Colonic mucosa (tissue), 4 donors: ENCODE measurements at regions not wholly inside any gene's neighbourhood (a gene's known extent, or its start where the extent isn't known, plus 50 kb on each side); places are given as distances from the start of the nearest gene placed in this dataset.

Experiments used
- DNase-seq: peaks from one replicate; pipeline ENCODE4 v3.0.0-alpha.2; 2020
- H3K27ac ChIP-seq: fragments of 200-600 bp; one replicate; pipeline ENCODE4 v1.8.0; 2021
- H3K27me3 ChIP-seq: fragments of 200-600 bp; one replicate; pipeline ENCODE4 v1.8.0; 2021
- H3K36me3 ChIP-seq: fragments of 200-600 bp; one replicate; pipeline ENCODE4 v1.8.0; 2021
- H3K4me1 ChIP-seq: fragments of 200-600 bp; one replicate; pipeline ENCODE4 v1.8.0; 2021; ENCODE audit warnings: mild to moderate bottlenecking
- H3K4me3 ChIP-seq: fragments of 200-600 bp; one replicate; pipeline ENCODE4 v1.8.0; 2021
- H3K9ac ChIP-seq, 2 donors: one replicate each; pipeline ENCODE4 v1.7.0; 2013; ENCODE audit warnings: control low read depth in 2 of 2, low read depth in 2 of 2, low read length in 2 of 2
- H3K9me3 ChIP-seq: fragments of 200-600 bp; one replicate; pipeline ENCODE4 v1.8.0; 2021
- CTCF ChIP-seq: fragments of 200-600 bp; IDR thresholded peaks from one replicate; pipeline ENCODE4 v1.8.0; 2022; ENCODE audit warnings: antibody characterized with exemption, mild to moderate bottlenecking
- intact Hi-C: fragments of 100-400 bp; cut with DNase I; formaldehyde crosslinking; loops from one replicate; pipeline ENCODE4 v1.14.1; 2022
- donor health status: healthy.
- donor health status: DM: no; HTN: no; CAD: no.
- donor health status: DM: no; HTN: no; CAD: no.

- no peaks in the 10 kb centered on the region for H3K9me3 ChIP-seq
- no peaks in the 10 kb centered on the region for H3K27me3 ChIP-seq
- H3K27ac ChIP-seq, result no peak overlapping the region
- no peak for DNase-seq
- H3K36me3 ChIP-seq, result no peaks in the 10 kb centered on the region
- no peak overlapping the region for H3K4me3 ChIP-seq
- no peaks in the 10 kb centered on the region for H3K4me1 ChIP-seq
- intact Hi-C loops, result no loop called here
- TF ChIP-seq CTCF, result no peak
- no peak overlapping the region for H3K9ac ChIP-seq
These were observed 1112.1 kb upstream of the PRKX start for GRCh38 chrX:4825550-4825949.

- Histone ChIP-seq H3K9me3 (no peaks in the 10 kb centered on the region), H3K36me3 (no peaks in the 10 kb centered on the region), H3K4me3 (no peak overlapping the region), H3K27ac (no peak overlapping the region), H3K27me3 (no peaks in the 10 kb centered on the region), H3K4me1 (no peaks in the 10 kb centered on the region), H3K9ac (no peak overlapping the region)
- intact Hi-C loops, result no loop called here
- TF ChIP-seq CTCF, result no peak
- no peak for DNase-seq
These were observed 1096.1 kb upstream of the PRKX start for GRCh38 chrX:4809571-4809970.

GRCh38 chrX:4805502-4805901, 1092.1 kb upstream of the PRKX start:
- H3K9me3 ChIP-seq, result no peaks in the 10 kb centered on the region
- H3K9ac ChIP-seq, result no peak overlapping the region
- DNase-seq, result no peak
- H3K4me1 ChIP-seq, result no peaks in the 10 kb centered on the region
- H3K4me3 ChIP-seq, result no peak overlapping the region
- H3K36me3 ChIP-seq, result no peaks in the 10 kb centered on the region
- no peak overlapping the region for H3K27ac ChIP-seq
- H3K27me3 ChIP-seq, result no peaks in the 10 kb centered on the region
- intact Hi-C loops, result no loop called here
- TF ChIP-seq CTCF, result no peak

- no peak overlapping the region for H3K4me3 ChIP-seq
- H3K4me1 ChIP-seq, result no peaks in the 10 kb centered on the region
- H3K9me3 ChIP-seq, result no peaks in the 10 kb centered on the region
- no peak overlapping the region for H3K27ac ChIP-seq
- no peak overlapping the region for H3K9ac ChIP-seq
- TF ChIP-seq CTCF, result no peak
- no peak for DNase-seq
- intact Hi-C loops, result no loop called here
- H3K27me3 ChIP-seq, result no peaks in the 10 kb centered on the region
- no peaks in the 10 kb centered on the region for H3K36me3 ChIP-seq
These were observed 1087.3 kb upstream of the PRKX start for GRCh38 chrX:4800756-4801155.

- Histone ChIP-seq H3K27me3 (no peaks in the 10 kb centered on the region), H3K36me3 (no peaks in the 10 kb centered on the region), H3K9me3 (no peaks in the 10 kb centered on the region), H3K27ac (no peak overlapping the region), H3K9ac (no peak overlapping the region), H3K4me1 (no peaks in the 10 kb centered on the region), H3K4me3 (no peak overlapping the region)
- intact Hi-C loops, result no loop called here
- DNase-seq, result no peak
- no peak for TF ChIP-seq CTCF
These were observed 1074.5 kb upstream of the PRKX start for GRCh38 chrX:4787971-4788370.

- Histone ChIP-seq H3K36me3 (no peaks in the 10 kb centered on the region), H3K4me1 (no peaks in the 10 kb centered on the region), H3K27me3 (no peaks in the 10 kb centered on the region), H3K9ac (no peak overlapping the region), H3K27ac (no peak overlapping the region), H3K4me3 (no peak overlapping the region), H3K9me3 (no peaks in the 10 kb centered on the region)
- DNase-seq, result no peak
- intact Hi-C loops, result no loop called here
- no peak for TF ChIP-seq CTCF
These were observed 1051.4 kb upstream of the PRKX start for GRCh38 chrX:4764888-4765287.
